Left ventricle myocardium inferior (tissue), 1 donor: ENCODE measurements at regions not wholly inside any gene's neighbourhood (a gene's known extent, or its start where the extent isn't known, plus 50 kb on each side); places are given as distances from the start of the nearest gene placed in this dataset.

ENCODE experiments used
- DNase-seq: peaks from one replicate; pipeline ENCODE4 v3.0.0-alpha.2; 2020
- H3K27ac ChIP-seq: fragments of 200-600 bp; replicated peaks from 2 replicates; pipeline ENCODE4 v1.8.0; 2021
- H3K27me3 ChIP-seq: fragments of 200-600 bp; 2 replicates; pipeline ENCODE4 v1.8.0; 2021; ENCODE audit warnings: low read depth
- H3K36me3 ChIP-seq: fragments of 200-600 bp; 2 replicates; pipeline ENCODE4 v1.8.0; 2021
- H3K4me1 ChIP-seq: fragments of 200-600 bp; 2 replicates; pipeline ENCODE4 v1.8.0; 2021
- H3K4me3 ChIP-seq: fragments of 200-600 bp; 2 replicates; pipeline ENCODE4 v1.8.0; 2021; ENCODE audit warnings: mild to moderate bottlenecking, moderate library complexity
- H3K9me3 ChIP-seq: fragments of 200-600 bp; replicated peaks from 2 replicates; pipeline ENCODE4 v1.8.0; 2021
- CTCF ChIP-seq: fragments of 200-600 bp; IDR thresholded peaks from 2 replicates; pipeline ENCODE4 v1.8.0; 2021; ENCODE audit warnings: antibody characterized with exemption, mild to moderate bottlenecking, borderline replicate concordance
- intact Hi-C: fragments of 100-400 bp; cut with micrococcal nuclease; formaldehyde crosslinking; loops from one replicate; pipeline ENCODE4 v1.11.0; 2022
- donor health status: DM: no; HTN: yes; CAD: no; lungs with severe emphysema.

GRCh38 chr5:4413996-4414395 lies 726.1 kb upstream of the ADAMTS16 start:
- Histone ChIP-seq H3K27ac (no peak overlapping the region), H3K4me1 (no peaks in the 10 kb centered on the region), H3K36me3 (no peaks in the 10 kb centered on the region), H3K9me3 (no peaks in the 10 kb centered on the region), H3K27me3 (peaks cover 19% of the 10 kb centered on the region), H3K4me3 (no peak overlapping the region)
- intact Hi-C loops = no loop called here
- TF ChIP-seq CTCF = no peak
- DNase-seq = no peak

- no peak overlapping the region for H3K4me3 ChIP-seq
- TF ChIP-seq CTCF = no peak
- DNase-seq = no peak
- H3K27ac ChIP-seq = no peak overlapping the region
- H3K4me1 ChIP-seq = no peaks in the 10 kb centered on the region
- no peaks in the 10 kb centered on the region for H3K9me3 ChIP-seq
- peaks cover 5% of the 10 kb centered on the region for H3K27me3 ChIP-seq
- H3K36me3 ChIP-seq = no peaks in the 10 kb centered on the region
- intact Hi-C loops = no loop called here
These were observed 722.0 kb upstream of the ADAMTS16 start for GRCh38 chr5:4418084-4418483.

GRCh38 chr5:4419281-4419680 lies 720.8 kb upstream of the ADAMTS16 start:
- DNase-seq = no peak
- peaks cover 5% of the 10 kb centered on the region for H3K27me3 ChIP-seq
- TF ChIP-seq CTCF = no peak
- no peaks in the 10 kb centered on the region for H3K36me3 ChIP-seq
- no peak overlapping the region for H3K4me3 ChIP-seq
- H3K4me1 ChIP-seq = no peaks in the 10 kb centered on the region
- intact Hi-C loops = no loop called here
- no peaks in the 10 kb centered on the region for H3K9me3 ChIP-seq
- H3K27ac ChIP-seq = no peak overlapping the region

GRCh38 chr5:4420177-4420576 lies 720.0 kb upstream of the ADAMTS16 start:
- Histone ChIP-seq H3K27ac (no peak overlapping the region), H3K4me3 (no peak overlapping the region), H3K4me1 (no peaks in the 10 kb centered on the region), H3K9me3 (no peaks in the 10 kb centered on the region), H3K36me3 (no peaks in the 10 kb centered on the region), H3K27me3 (peaks cover 5% of the 10 kb centered on the region)
- TF ChIP-seq CTCF = no peak
- intact Hi-C loops = no loop called here
- no peak for DNase-seq

GRCh38 chr5:4420681-4421080 lies 719.4 kb upstream of the ADAMTS16 start:
- no peak overlapping the region for H3K4me3 ChIP-seq
- peaks cover 5% of the 10 kb centered on the region for H3K27me3 ChIP-seq
- no peaks in the 10 kb centered on the region for H3K36me3 ChIP-seq
- DNase-seq = no peak
- H3K9me3 ChIP-seq = no peaks in the 10 kb centered on the region
- no peak for TF ChIP-seq CTCF
- intact Hi-C loops = no loop called here
- no peaks in the 10 kb centered on the region for H3K4me1 ChIP-seq
- no peak overlapping the region for H3K27ac ChIP-seq

GRCh38 chr5:4422247-4422646 lies 717.9 kb upstream of the ADAMTS16 start:
- Histone ChIP-seq H3K27me3 (peaks cover 5% of the 10 kb centered on the region), H3K9me3 (no peaks in the 10 kb centered on the region)

More at GRCh38 chr5:4422247-4422646, 717.9 kb upstream of the ADAMTS16 start:
- Histone ChIP-seq H3K27ac (no peak overlapping the region), H3K36me3 (no peaks in the 10 kb centered on the region), H3K4me3 (no peak overlapping the region), H3K4me1 (no peaks in the 10 kb centered on the region)
- no peak for DNase-seq
- intact Hi-C loops = no loop called here
- TF ChIP-seq CTCF = no peak
